ENCODE measurements at regions not wholly inside any gene's neighbourhood (a gene's known extent, or its start where the extent isn't known, plus 50 kb on each side); places are given as distances from the start of the nearest gene placed in this dataset.

DNA sequence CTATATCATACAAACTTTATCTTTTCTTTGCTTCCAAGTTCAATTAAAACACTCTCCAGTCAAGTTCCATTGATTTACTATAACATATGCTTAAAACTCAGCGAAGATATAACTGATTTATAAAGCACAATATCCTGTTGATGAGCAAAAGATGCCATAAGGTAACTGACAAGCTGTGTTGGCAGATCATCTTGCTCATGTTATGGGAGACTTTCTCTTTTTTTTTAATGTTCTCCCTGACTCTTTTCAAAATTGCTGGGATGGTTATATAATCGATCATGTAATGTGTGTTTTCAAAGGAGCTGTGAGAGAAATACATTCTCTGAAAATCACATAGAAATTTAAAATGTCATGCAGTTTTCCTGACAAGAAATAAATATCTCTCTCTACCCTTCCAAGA, 293.5 kb downstream of the MED10 start:
- no peaks in the 10 kb centered on the region for H3K4me1 ChIP-seq

DNA sequence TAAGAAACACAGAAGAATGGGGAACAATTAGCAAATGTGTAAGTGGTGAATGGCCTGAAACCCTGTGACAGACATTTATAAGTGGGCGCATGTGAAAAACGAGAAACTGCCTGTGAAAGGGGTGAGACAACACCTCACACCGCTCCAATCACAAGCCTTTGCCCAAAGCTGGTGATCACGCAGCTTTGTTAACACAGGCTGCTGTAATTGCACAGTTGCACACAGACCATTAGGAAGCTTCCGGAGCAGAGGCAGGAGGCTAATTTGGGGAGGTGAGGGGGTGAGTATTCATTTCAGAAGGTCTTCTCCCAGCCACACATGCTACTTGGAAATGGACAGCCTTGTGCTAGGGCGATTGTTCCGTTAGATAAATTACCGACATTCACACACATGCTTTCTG, 294.0 kb downstream of the MED10 start:
- Histone ChIP-seq H3K9me3 (no peaks in the 10 kb centered on the region), H3K27ac (no peak overlapping the region), H3K4me3 (no peak overlapping the region), H3K4me1 (no peaks in the 10 kb centered on the region), H3K36me3 (no peaks in the 10 kb centered on the region), H3K27me3 (no peaks in the 10 kb centered on the region)
- TF ChIP-seq, protein P1, sequence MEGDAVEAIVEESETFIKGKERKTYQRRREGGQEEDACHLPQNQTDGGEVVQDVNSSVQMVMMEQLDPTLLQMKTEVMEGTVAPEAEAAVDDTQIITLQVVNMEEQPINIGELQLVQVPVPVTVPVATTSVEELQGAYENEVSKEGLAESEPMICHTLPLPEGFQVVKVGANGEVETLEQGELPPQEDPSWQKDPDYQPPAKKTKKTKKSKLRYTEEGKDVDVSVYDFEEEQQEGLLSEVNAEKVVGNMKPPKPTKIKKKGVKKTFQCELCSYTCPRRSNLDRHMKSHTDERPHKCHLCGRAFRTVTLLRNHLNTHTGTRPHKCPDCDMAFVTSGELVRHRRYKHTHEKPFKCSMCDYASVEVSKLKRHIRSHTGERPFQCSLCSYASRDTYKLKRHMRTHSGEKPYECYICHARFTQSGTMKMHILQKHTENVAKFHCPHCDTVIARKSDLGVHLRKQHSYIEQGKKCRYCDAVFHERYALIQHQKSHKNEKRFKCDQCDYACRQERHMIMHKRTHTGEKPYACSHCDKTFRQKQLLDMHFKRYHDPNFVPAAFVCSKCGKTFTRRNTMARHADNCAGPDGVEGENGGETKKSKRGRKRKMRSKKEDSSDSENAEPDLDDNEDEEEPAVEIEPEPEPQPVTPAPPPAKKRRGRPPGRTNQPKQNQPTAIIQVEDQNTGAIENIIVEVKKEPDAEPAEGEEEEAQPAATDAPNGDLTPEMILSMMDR (IDR thresholded peaks at IDR 0.05), result no peak
- no peak for TF ChIP-seq POLR2AphosphoS5 (IDR thresholded peaks at IDR 0.05)
- no peak for TF ChIP-seq POLR2A (IDR thresholded peaks at IDR 0.05)
- TF ChIP-seq EP300 (IDR thresholded peaks at IDR 0.05; ENCODE audit: low read depth), result no peak
- in situ Hi-C loops (cut with MboI; ENCODE audit: low pct_ligation_motif_present in 1 of 4, low pct_unique_long_range_greater_than_20kb in 1 of 4, low sequenced_read_pairs in 3 of 4), result no loop called here
- intact Hi-C loops (cut with DNase I; ENCODE audit: low total_unique reads), result no loop called here
- 68 to 74% methylated on average over 7 to 8 of the region's 8 CpGs for WGBS, 2 donors (ENCODE audit: low coverage in 1 of 2)
- no peak for DNase-seq

More for the DNA sequence above, 293.5 kb downstream of the MED10 start:
- 79 to 88% methylated on average over 2 of the region's 2 CpGs for WGBS, 2 donors (ENCODE audit: low coverage in 1 of 2)
- no peaks in the 10 kb centered on the region for H3K36me3 ChIP-seq
- in situ Hi-C loops (cut with MboI; ENCODE audit: low pct_ligation_motif_present in 1 of 4, low pct_unique_long_range_greater_than_20kb in 1 of 4, low sequenced_read_pairs in 3 of 4) (no loop called here), intact Hi-C loops (cut with DNase I; ENCODE audit: low total_unique reads) (no loop called here)
- H3K9me3 ChIP-seq, result no peaks in the 10 kb centered on the region
- H3K4me3 ChIP-seq, result no peak overlapping the region
- no peak for DNase-seq
- TF ChIP-seq, protein P1 (IDR thresholded peaks at IDR 0.05), result no peak
- TF ChIP-seq POLR2AphosphoS5 (IDR thresholded peaks at IDR 0.05) (no peak), POLR2A (IDR thresholded peaks at IDR 0.05) (no peak), EP300 (IDR thresholded peaks at IDR 0.05; ENCODE audit: low read depth) (no peak)
- no peaks in the 10 kb centered on the region for H3K27me3 ChIP-seq
- no peak overlapping the region for H3K27ac ChIP-seq

- DNase-seq, result no peak
- Histone ChIP-seq H3K36me3 (no peaks in the 10 kb centered on the region), H3K9me3 (no peaks in the 10 kb centered on the region), H3K4me3 (no peak overlapping the region), H3K27me3 (no peaks in the 10 kb centered on the region), H3K27ac (no peak overlapping the region), H3K4me1 (no peaks in the 10 kb centered on the region)
- no peak for TF ChIP-seq EP300 (IDR thresholded peaks at IDR 0.05; ENCODE audit: low read depth)
- no peak for TF ChIP-seq POLR2A (IDR thresholded peaks at IDR 0.05)
- intact Hi-C loops (cut with DNase I; ENCODE audit: low total_unique reads), result no loop called here
- WGBS, 2 donors (ENCODE audit: low coverage in 1 of 2), result 53 to 71% methylated on average over 6 to 11 of the region's 11 CpGs
- in situ Hi-C loops (cut with MboI; ENCODE audit: low pct_ligation_motif_present in 1 of 4, low pct_unique_long_range_greater_than_20kb in 1 of 4, low sequenced_read_pairs in 3 of 4), result no loop called here
These were observed 294.9 kb downstream of the MED10 start for GRCh38 chr5:6083311-6083978.

DNA sequence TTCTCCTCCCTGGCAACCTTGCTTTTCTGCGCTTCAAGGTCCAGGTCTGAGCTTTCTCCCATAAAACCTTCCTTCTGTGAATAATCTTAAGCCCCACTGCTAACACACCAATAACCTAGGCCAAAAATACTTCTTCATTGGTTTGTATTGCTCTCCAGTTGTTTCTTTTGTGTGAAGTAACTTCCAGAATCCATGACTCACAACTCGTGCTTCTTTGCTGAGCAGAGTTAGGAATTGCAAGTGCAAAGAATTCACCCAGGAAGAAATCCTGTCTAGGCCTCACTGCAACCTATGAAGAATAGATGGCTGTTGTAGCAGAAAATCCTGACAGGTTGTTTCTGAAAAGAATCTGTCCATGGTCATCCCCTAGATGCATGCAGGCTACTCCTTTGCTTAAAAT, 295.7 kb downstream of the MED10 start:
- TF ChIP-seq POLR2AphosphoS5 (IDR thresholded peaks at IDR 0.05), result no peak
- TF ChIP-seq, protein P1 (IDR thresholded peaks at IDR 0.05), result no peak
- no peak for TF ChIP-seq EP300 (IDR thresholded peaks at IDR 0.05; ENCODE audit: low read depth)
- TF ChIP-seq POLR2A (IDR thresholded peaks at IDR 0.05), result no peak
- Histone ChIP-seq H3K4me3 (no peak overlapping the region), H3K36me3 (no peaks in the 10 kb centered on the region), H3K27me3 (no peaks in the 10 kb centered on the region), H3K4me1 (no peaks in the 10 kb centered on the region), H3K27ac (no peak overlapping the region), H3K9me3 (no peaks in the 10 kb centered on the region)
- in situ Hi-C loops (cut with MboI; ENCODE audit: low pct_ligation_motif_present in 1 of 4, low pct_unique_long_range_greater_than_20kb in 1 of 4, low sequenced_read_pairs in 3 of 4) (no loop called here), intact Hi-C loops (cut with DNase I; ENCODE audit: low total_unique reads) (no loop called here)
- no peak for DNase-seq
- WGBS, 2 donors (ENCODE audit: low coverage in 1 of 2), result 65 to 71% methylated on average over 2 of the region's 2 CpGs

DNA sequence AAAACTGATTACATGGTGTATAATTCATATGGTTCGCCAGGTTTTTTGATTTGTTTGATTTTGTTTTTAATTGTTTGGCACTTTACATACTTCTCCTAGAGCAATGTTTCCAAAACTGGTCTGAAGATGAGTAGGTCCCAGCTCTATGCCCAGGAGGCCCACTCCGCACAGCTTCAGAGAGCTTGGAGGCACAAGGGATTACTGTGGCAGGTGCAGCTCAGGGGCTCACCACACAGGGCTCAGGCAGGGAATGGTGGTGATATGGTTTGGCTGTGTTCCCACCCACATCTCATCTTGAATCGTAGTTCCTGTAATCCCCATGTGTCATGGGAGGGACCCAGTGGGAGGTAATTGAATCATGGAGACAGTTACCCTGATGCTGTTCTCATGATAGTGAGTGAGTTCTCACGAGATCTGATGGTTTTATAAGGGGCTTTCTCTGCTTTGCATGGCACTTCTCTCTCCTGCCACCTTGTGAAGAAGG, 296.6 kb downstream of the MED10 start:
- Histone ChIP-seq H3K27me3 (no peaks in the 10 kb centered on the region), H3K27ac (no peak overlapping the region), H3K4me1 (no peaks in the 10 kb centered on the region), H3K36me3 (no peaks in the 10 kb centered on the region), H3K9me3 (no peaks in the 10 kb centered on the region), H3K4me3 (no peak overlapping the region)
- in situ Hi-C loops (cut with MboI; ENCODE audit: low pct_ligation_motif_present in 1 of 4, low pct_unique_long_range_greater_than_20kb in 1 of 4, low sequenced_read_pairs in 3 of 4) (no loop called here), intact Hi-C loops (cut with DNase I; ENCODE audit: low total_unique reads) (no loop called here)
- no peak for DNase-seq
- TF ChIP-seq POLR2AphosphoS5 (IDR thresholded peaks at IDR 0.05) (no peak), POLR2A (IDR thresholded peaks at IDR 0.05) (no peak), EP300 (IDR thresholded peaks at IDR 0.05; ENCODE audit: low read depth) (no peak)
- TF ChIP-seq, protein P1 (IDR thresholded peaks at IDR 0.05), result no peak
- WGBS, 2 donors (ENCODE audit: low coverage in 1 of 2), result 64 to 73% methylated on average over 3 to 4 of the region's 4 CpGs

All from transverse colon (tissue), 4 donors.